ENCODE measurements at regions not wholly inside any gene's neighbourhood (a gene's known extent, or its start where the extent isn't known, plus 50 kb on each side); places are given as distances from the start of the nearest gene placed in this dataset.

DNA sequence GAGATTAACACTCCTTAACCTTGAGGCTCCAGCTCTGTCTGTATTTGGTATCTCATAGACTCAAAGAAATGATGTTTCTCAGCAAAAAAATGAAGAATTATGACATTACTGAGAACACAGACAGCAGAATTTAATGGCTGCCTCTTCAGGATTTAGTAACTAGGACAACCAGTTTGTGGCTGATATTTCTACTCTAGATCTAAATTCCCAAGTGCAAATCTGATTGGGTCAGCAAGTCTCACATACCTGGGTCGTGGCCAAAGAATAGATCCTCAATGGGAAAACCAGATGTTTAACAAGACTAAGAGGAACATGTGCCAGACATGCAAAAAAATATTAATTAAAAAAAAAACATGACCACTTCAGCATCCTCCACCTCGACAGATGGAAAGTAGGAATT, 608.9 kb downstream of the DTWD2 start (continued):
- TF ChIP-seq CREB1 (CRISPR knock-in tag; IDR thresholded peaks at IDR 0.05; ENCODE audit: low read depth), result no peak

- Histone ChIP-seq H3K9me2 (ENCODE audit: insufficient read depth) (no peaks in the 10 kb centered on the region), H3F3A (replicated peaks; ENCODE audit: low read depth) (no peaks in the 10 kb centered on the region), H3K27me3 (ENCODE audit: insufficient read depth) (no peaks in the 10 kb centered on the region), H4K20me1 (replicated peaks; ENCODE audit: insufficient read depth) (no peaks in the 10 kb centered on the region), H3K79me2 (replicated peaks; ENCODE audit: insufficient read depth) (no peaks in the 10 kb centered on the region), H3K4me3 (no peak overlapping the region), H3K27ac (ENCODE audit: low read depth) (no peak overlapping the region), H3K36me3 (ENCODE audit: insufficient read depth) (no peaks in the 10 kb centered on the region; the same call in 1 of the 2 replicates), H3K4me1 (ENCODE audit: insufficient read depth) (no peaks in the 10 kb centered on the region), H2AFZ (no peak overlapping the region), H3K4me2 (no peak overlapping the region)
- no peak overlapping the region for H3K4me3 Mint-ChIP-seq
- H3K4me1 Mint-ChIP-seq, result no peaks in the 10 kb centered on the region
- DNase-seq (ENCODE audit: low spot score) (no peak), ATAC-seq (no peak)
- no peak overlapping the region for H3K27ac Mint-ChIP-seq
- peaks cover 27% of the 10 kb centered on the region for H3K9me3 Mint-ChIP-seq
- H3K27me3 Mint-ChIP-seq (ENCODE audit: insufficient read depth, low read depth, poor library complexity), result no peaks in the 10 kb centered on the region
- no peak for TF ChIP-seq ZNF331 (CRISPR knock-in tag; IDR thresholded peaks at IDR 0.05; ENCODE audit: low read depth)
- TF ChIP-seq POLR2AphosphoS5 (IDR thresholded peaks at IDR 0.05; ENCODE audit: low read depth), result no peak
- TF ChIP-seq JUNB (IDR thresholded peaks at IDR 0.05; ENCODE audit: unreplicated experiment), result no peak
- no peak for TF ChIP-seq ZNF462 (CRISPR knock-in tag; IDR thresholded peaks at IDR 0.05)
- no peak for TF ChIP-seq CTCF (conservative IDR thresholded peaks at IDR 0.05; ENCODE audit: low read depth in 2 of 2)
- TF ChIP-seq, protein P1, sequence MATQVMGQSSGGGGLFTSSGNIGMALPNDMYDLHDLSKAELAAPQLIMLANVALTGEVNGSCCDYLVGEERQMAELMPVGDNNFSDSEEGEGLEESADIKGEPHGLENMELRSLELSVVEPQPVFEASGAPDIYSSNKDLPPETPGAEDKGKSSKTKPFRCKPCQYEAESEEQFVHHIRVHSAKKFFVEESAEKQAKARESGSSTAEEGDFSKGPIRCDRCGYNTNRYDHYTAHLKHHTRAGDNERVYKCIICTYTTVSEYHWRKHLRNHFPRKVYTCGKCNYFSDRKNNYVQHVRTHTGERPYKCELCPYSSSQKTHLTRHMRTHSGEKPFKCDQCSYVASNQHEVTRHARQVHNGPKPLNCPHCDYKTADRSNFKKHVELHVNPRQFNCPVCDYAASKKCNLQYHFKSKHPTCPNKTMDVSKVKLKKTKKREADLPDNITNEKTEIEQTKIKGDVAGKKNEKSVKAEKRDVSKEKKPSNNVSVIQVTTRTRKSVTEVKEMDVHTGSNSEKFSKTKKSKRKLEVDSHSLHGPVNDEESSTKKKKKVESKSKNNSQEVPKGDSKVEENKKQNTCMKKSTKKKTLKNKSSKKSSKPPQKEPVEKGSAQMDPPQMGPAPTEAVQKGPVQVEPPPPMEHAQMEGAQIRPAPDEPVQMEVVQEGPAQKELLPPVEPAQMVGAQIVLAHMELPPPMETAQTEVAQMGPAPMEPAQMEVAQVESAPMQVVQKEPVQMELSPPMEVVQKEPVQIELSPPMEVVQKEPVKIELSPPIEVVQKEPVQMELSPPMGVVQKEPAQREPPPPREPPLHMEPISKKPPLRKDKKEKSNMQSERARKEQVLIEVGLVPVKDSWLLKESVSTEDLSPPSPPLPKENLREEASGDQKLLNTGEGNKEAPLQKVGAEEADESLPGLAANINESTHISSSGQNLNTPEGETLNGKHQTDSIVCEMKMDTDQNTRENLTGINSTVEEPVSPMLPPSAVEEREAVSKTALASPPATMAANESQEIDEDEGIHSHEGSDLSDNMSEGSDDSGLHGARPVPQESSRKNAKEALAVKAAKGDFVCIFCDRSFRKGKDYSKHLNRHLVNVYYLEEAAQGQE (IDR thresholded peaks at IDR 0.05; ENCODE audit: unreplicated experiment), result no peak
- no peak for TF ChIP-seq ZNF114 (CRISPR knock-in tag; IDR thresholded peaks at IDR 0.05)
- TF ChIP-seq EZH2 (IDR thresholded peaks at IDR 0.05; ENCODE audit: low read depth, unreplicated experiment), result no peak
- no peak for TF ChIP-seq CREB1 (CRISPR knock-in tag; IDR thresholded peaks at IDR 0.05; ENCODE audit: low read depth)
- TF ChIP-seq STAT1 (IDR thresholded peaks at IDR 0.05; ENCODE audit: unreplicated experiment), result no peak
- TF ChIP-seq, protein P2, sequence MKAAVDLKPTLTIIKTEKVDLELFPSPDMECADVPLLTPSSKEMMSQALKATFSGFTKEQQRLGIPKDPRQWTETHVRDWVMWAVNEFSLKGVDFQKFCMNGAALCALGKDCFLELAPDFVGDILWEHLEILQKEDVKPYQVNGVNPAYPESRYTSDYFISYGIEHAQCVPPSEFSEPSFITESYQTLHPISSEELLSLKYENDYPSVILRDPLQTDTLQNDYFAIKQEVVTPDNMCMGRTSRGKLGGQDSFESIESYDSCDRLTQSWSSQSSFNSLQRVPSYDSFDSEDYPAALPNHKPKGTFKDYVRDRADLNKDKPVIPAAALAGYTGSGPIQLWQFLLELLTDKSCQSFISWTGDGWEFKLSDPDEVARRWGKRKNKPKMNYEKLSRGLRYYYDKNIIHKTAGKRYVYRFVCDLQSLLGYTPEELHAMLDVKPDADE (IDR thresholded peaks at IDR 0.05), result no peak
- H3K36me3 Mint-ChIP-seq (ENCODE audit: low read depth), result peaks cover 23% of the 10 kb centered on the region
These were observed 609.4 kb downstream of the DTWD2 start for GRCh38 chr5:118378959-118379358.

Measured in GM23338 (cell line).